ENCODE measurements at regions not wholly inside any gene's neighbourhood (a gene's known extent, or its start where the extent isn't known, plus 50 kb on each side); places are given as distances from the start of the nearest gene placed in this dataset.

- Histone ChIP-seq H3K9me3 (no peaks in the 10 kb centered on the region; the same call in 1 of the 2 replicates), H3K4me1 (no peaks in the 10 kb centered on the region), H3K27me3 (peaks cover 88% of the 10 kb centered on the region), H3K4me3 (ENCODE audit: low read depth, low read length) (no peak overlapping the region), H3K36me3 (no peaks in the 10 kb centered on the region)
- no peak for DNase-seq
- TF ChIP-seq CTCF (IDR thresholded peaks at IDR 0.05; ENCODE audit: low read depth, low read length): no peak
These were observed 143.5 kb upstream of the SOX1 start for GRCh38 chr13:111923439-111923838.

GRCh38 chr13:111923991-111924677 is 142.8 kb upstream of the SOX1 start:
- H3K36me3 ChIP-seq: no peaks in the 10 kb centered on the region
- no peak overlapping the region for H3K4me3 ChIP-seq (ENCODE audit: low read depth, low read length)
- H3K9me3 ChIP-seq: no peaks in the 10 kb centered on the region; the same call in 1 of the 2 replicates
- H3K27me3 ChIP-seq: peaks cover 89% of the 10 kb centered on the region
- no peaks in the 10 kb centered on the region for H3K4me1 ChIP-seq
- no peak for TF ChIP-seq CTCF (IDR thresholded peaks at IDR 0.05; ENCODE audit: low read depth, low read length)
- no peak for DNase-seq

GRCh38 chr13:111924678-111925075 is 142.3 kb upstream of the SOX1 start:
- DNase-seq: no peak
- Histone ChIP-seq H3K36me3 (no peaks in the 10 kb centered on the region), H3K27me3 (peaks cover 92% of the 10 kb centered on the region), H3K4me1 (no peaks in the 10 kb centered on the region), H3K4me3 (ENCODE audit: low read depth, low read length) (no peak overlapping the region), H3K9me3 (no peaks in the 10 kb centered on the region; the same call in 1 of the 2 replicates)
- no peak for TF ChIP-seq CTCF (IDR thresholded peaks at IDR 0.05; ENCODE audit: low read depth, low read length)

- no peak overlapping the region for H3K4me3 ChIP-seq (ENCODE audit: low read depth, low read length)
- H3K36me3 ChIP-seq: no peaks in the 10 kb centered on the region
- H3K27me3 ChIP-seq: peaks cover 88% of the 10 kb centered on the region
- H3K9me3 ChIP-seq: no peaks in the 10 kb centered on the region; the same call in 1 of the 2 replicates
- no peak for TF ChIP-seq CTCF (IDR thresholded peaks at IDR 0.05; ENCODE audit: low read depth, low read length)
- no peak for DNase-seq
- H3K4me1 ChIP-seq: no peaks in the 10 kb centered on the region
These were observed 141.6 kb upstream of the SOX1 start for GRCh38 chr13:111925146-111925875.

- Histone ChIP-seq H3K36me3 (no peaks in the 10 kb centered on the region), H3K27me3 (peaks cover 80% of the 10 kb centered on the region), H3K4me3 (ENCODE audit: low read depth, low read length) (no peak overlapping the region), H3K4me1 (no peaks in the 10 kb centered on the region), H3K9me3 (no peaks in the 10 kb centered on the region; the same call in 1 of the 2 replicates)
- TF ChIP-seq CTCF (IDR thresholded peaks at IDR 0.05; ENCODE audit: low read depth, low read length): no peak
- no peak for DNase-seq
These were observed 140.3 kb upstream of the SOX1 start for GRCh38 chr13:111926501-111927180.

Measured in BE2C (cell line).